GM12878 (cell line): ENCODE measurements at regions not wholly inside any gene's neighbourhood (a gene's known extent, or its start where the extent isn't known, plus 50 kb on each side); places are given as distances from the start of the nearest gene placed in this dataset.

ENCODE experiments used
- ATAC-seq: fragments of 200-7000 bp; cut with Tn5 transposase; 3 replicates; pipeline ENCODE4 v1.9.1; 2020; ENCODE audit warnings: mild to moderate bottlenecking, moderate library complexity
- BruUV-seq: library from RNA; stranded (reverse); fragments of 400-500 nt; replicated peaks from 2 replicates; lab custom pipeline; 2021; lab: Mats Ljungman, UMichigan
- CTCF ChIA-PET: fragments of 300-600 bp; sonication (Branson Sonifier 250); formaldehyde crosslinking; extraction: SDS; loops from one replicate; lab custom pipeline; 2021; ENCODE audit warnings: inconsistent platforms; lab: Yijun Ruan, JAX
- POLR2A ChIA-PET: fragments of 350-600 bp; formaldehyde crosslinking; extraction: SDS; loops from one replicate; lab custom pipeline; 2021; ENCODE audit warnings: inconsistent platforms; lab: Charles Lee
- RAD21 ChIA-PET: fragments of 300-600 bp; sonication (Branson Sonifier 250); formaldehyde crosslinking; loops from one replicate; lab custom pipeline; 2023; ENCODE audit warnings: antibody characterized with exemption; ENCODE audit not compliant: unreplicated experiment; lab: Charles Lee
- SMC1A ChIA-PET: fragments of 300-600 bp; sonication (Branson Sonifier 250); formaldehyde crosslinking; loops from one replicate; lab custom pipeline; 2023; ENCODE audit not compliant: unreplicated experiment, uncharacterized antibody; lab: Charles Lee
- DNase-seq: peaks from one replicate; pipeline ENCODE4 v3.0.0-alpha.2; 2011; ENCODE audit warnings: low read depth, low spot score
- FAIRE-seq: peaks from 3 replicates; lab custom pipeline; 2011; peaks lifted over from hg19 to GRCh38; lab: Jason Lieb, UNC
- H2AFZ ChIP-seq: 2 replicates; pipeline ENCODE4 v1.6.0; 2011; ENCODE audit warnings: low read depth, low read length, control low read depth; ENCODE audit not compliant: control insufficient read depth
- H3K27ac ChIP-seq: 2 replicates; pipeline ENCODE4 v1.5.1; 2011; ENCODE audit warnings: control low read depth; ENCODE audit not compliant: control insufficient read depth, insufficient read depth
- H3K27me3 ChIP-seq, 2 experiments: replicated peaks in 1 of 2; 2 replicates each; pipeline versions ENCODE4 v1.6.0 to v1.6.1; 2011; ENCODE audit warnings: low read length in 1 of 2; ENCODE audit not compliant: control insufficient read depth in 2 of 2, insufficient read depth in 2 of 2
- H3K36me3 ChIP-seq, 2 experiments: 2 replicates each; pipeline ENCODE4 v1.5.1; 2011; ENCODE audit warnings: low read length in 1 of 2; ENCODE audit not compliant: control insufficient read depth in 2 of 2, insufficient read depth in 2 of 2
- H3K4me1 ChIP-seq: 2 replicates; pipeline ENCODE4 v1.6.1; 2011; ENCODE audit warnings: mild to moderate bottlenecking, low read length, moderate library complexity, mixed read lengths; ENCODE audit not compliant: control insufficient read depth, insufficient read depth
- H3K4me2 ChIP-seq: 2 replicates; pipeline ENCODE4 v1.6.0; 2011; ENCODE audit warnings: control low read depth; ENCODE audit not compliant: control insufficient read depth, insufficient read depth
- H3K4me3 ChIP-seq: fragments of 200-600 bp; sonication (generic); 2 replicates; pipeline ENCODE4 v1.5.1; 2016
- H3K79me2 ChIP-seq: 2 replicates; pipeline ENCODE4 v1.6.0; 2011; ENCODE audit warnings: low read length; ENCODE audit not compliant: control insufficient read depth, insufficient read depth
- H3K9ac ChIP-seq: 2 replicates; pipeline ENCODE4 v1.8.0; 2011; ENCODE audit warnings: low read length, control low read depth, mixed read lengths; ENCODE audit not compliant: control insufficient read depth, insufficient read depth
- H3K9me3 ChIP-seq: replicated peaks from 3 replicates; pipeline ENCODE4 v1.5.1; 2011; ENCODE audit warnings: mild to moderate bottlenecking, low read length; ENCODE audit not compliant: control insufficient read depth, insufficient read depth
- H4K20me1 ChIP-seq: 2 replicates; pipeline ENCODE4 v1.6.0; 2011; ENCODE audit not compliant: control insufficient read depth, insufficient read depth
- CBX3 ChIP-seq: fragments of 200-600 bp; sonication (generic); IDR thresholded peaks from 2 replicates; pipeline ENCODE4 v1.6.1; 2016; ENCODE audit warnings: low read depth, borderline replicate concordance
- CEBPB ChIP-seq, 2 experiments: fragments of 150-350 bp in 1 of 2; IDR thresholded peaks; 2 replicates each; pipeline ENCODE4 v1.6.1; 2012 to 2014; ENCODE audit warnings: low read depth in 2 of 2, low read length in 2 of 2, borderline replicate concordance in 1 of 2, inconsistent platforms in 1 of 2
- ETV6 ChIP-seq, 2 experiments: fragments of 450-650 bp in 1 of 2; IDR thresholded peaks in 1 of 2; conservative IDR thresholded peaks in 1 of 2; 2 replicates each; pipeline ENCODE4 v1.6.1; 2014; ENCODE audit warnings: antibody characterized with exemption in 1 of 2, borderline replicate concordance in 1 of 2, low read depth in 1 of 2, mild to moderate bottlenecking in 1 of 2, moderate library complexity in 1 of 2
- LARP7 ChIP-seq: fragments of 450-650 bp; IDR thresholded peaks from 2 replicates; pipeline ENCODE4 v1.6.1; 2017; ENCODE audit warnings: mild to moderate bottlenecking
- MTA2 ChIP-seq: fragments of 450-650 bp; IDR thresholded peaks from 2 replicates; pipeline ENCODE4 v1.6.1; 2016; ENCODE audit warnings: low read depth, mild to moderate bottlenecking, moderate library complexity
- MYC ChIP-seq: IDR thresholded peaks from 2 replicates; pipeline ENCODE4 v1.6.1; 2011; ENCODE audit warnings: mild to moderate bottlenecking, low read length, moderate library complexity, inconsistent platforms; ENCODE audit not compliant: insufficient read depth, insufficient replicate concordance, insufficient read length, severe bottlenecking
- NRF1 ChIP-seq: conservative IDR thresholded peaks from 2 replicates; pipeline ENCODE4 v1.6.1; 2011; ENCODE audit warnings: mild to moderate bottlenecking, low read depth, low read length, improper control_type of control experiment
- PAX8 ChIP-seq: fragments of 450-650 bp; IDR thresholded peaks from 2 replicates; pipeline ENCODE4 v1.6.1; 2017; ENCODE audit warnings: mild to moderate bottlenecking, moderate library complexity
- SREBF1 ChIP-seq: IDR thresholded peaks from 2 replicates; pipeline ENCODE4 v1.6.1; 2012; ENCODE audit warnings: mild to moderate bottlenecking, low read length
- WGBS: methylation state at CpG from one replicate; pipeline ENCODE4 v1.1.6; 2016; ENCODE audit warnings: low lambda C conversion rate; ENCODE audit not compliant: insufficient replicate concordance, insufficient coverage; ENCODE audit errors: missing lambda C conversion rate; 5-methylcytosine and 5-hydroxymethylcytosine counted together
- in situ Hi-C: fragments of 300-500 bp; cut with MboI; formaldehyde crosslinking; loops from 9 replicates; pipeline ENCODE4 v1.14.3; 2018; ENCODE audit warnings: mixed read lengths
- intact Hi-C: fragments of 100-400 bp; cut with micrococcal nuclease; formaldehyde crosslinking; loops from one replicate; pipeline ENCODE4 v1.14.2; 2022; ENCODE audit not compliant: unreplicated experiment
- TF ChIP-seq, protein P1 (sequence below): IDR thresholded peaks from 2 replicates; pipeline ENCODE4 v1.6.1; 2011; ENCODE audit warnings: borderline replicate concordance, low read depth, mild to moderate bottlenecking, moderate library complexity, low read length; ENCODE audit not compliant: insufficient read depth, poor library complexity, severe bottlenecking
- TF ChIP-seq, protein P2 (sequence below): IDR thresholded peaks from 2 replicates; pipeline ENCODE4 v1.6.1; 2012; ENCODE audit warnings: improper control_type of control experiment, low read depth, low read length; ENCODE audit not compliant: insufficient replicate concordance

DNA sequence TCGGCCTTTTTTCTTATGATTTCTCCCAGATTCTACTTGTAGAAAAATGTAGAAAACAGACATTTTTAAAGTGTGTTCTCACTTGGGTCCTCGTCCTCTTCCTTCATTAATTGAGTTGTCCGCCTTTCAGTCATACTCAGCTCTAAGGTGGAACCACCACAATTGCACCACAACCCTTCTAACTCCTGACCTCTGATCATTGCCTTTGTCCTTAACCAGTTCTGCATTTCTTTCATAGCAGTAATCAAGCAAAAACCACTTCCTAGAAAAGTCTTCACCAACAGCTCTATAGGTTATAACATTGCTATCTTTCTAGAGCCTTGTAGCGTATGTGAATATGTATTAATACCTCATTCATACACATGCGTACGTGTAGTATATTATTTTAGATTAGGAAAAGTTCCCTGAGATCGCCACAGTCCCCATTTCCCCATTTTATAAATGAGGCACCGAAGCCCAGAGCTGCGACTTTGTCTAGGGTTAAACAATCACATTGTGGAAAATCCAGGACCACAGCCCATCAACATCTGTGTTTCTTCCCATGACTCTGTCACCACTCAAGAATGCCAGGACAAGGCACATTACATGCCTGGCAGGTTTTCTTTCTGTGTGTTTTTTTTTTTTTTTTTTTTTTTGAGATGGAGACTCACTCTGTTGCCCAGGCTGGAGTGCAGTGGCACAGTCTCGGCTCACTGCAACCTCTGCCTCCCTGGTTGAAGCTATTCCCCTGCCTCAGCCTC, 175.5 kb downstream of the BTBD3 start:
- CTCF ChIA-PET = interaction anchor here (0.6 to 1.3 kb wide), 2 partner anchors 24 to 181 kb away, joined by 4 read pairs; no protein-coding TSS in a partner anchor
- H3K9me3 ChIP-seq = no peaks in the 10 kb centered on the region
- SMC1A ChIA-PET = interaction anchor here (0.7 to 1.4 kb wide), 2 partner anchors 72 to 96 kb away, joined by 3 read pairs; no protein-coding TSS in a partner anchor
- TF ChIP-seq ETV6 (conservative IDR thresholded peaks at IDR 0.05 in 1 of 2, IDR thresholded peaks at IDR 0.05 in 1 of 2; ENCODE audit: borderline replicate concordance in 1 of 2, low read depth in 1 of 2) (no peak), CEBPB (IDR thresholded peaks at IDR 0.05; ENCODE audit: borderline replicate concordance in 1 of 2, low read depth in 2 of 2, low read length in 2 of 2) (no peak), NRF1 (no peak), LARP7 (no peak), MYC (no peak), PAX8 (no peak), CBX3 (no peak), SREBF1 (no peak), MTA2 (no peak)
- TF ChIP-seq, protein P1, sequence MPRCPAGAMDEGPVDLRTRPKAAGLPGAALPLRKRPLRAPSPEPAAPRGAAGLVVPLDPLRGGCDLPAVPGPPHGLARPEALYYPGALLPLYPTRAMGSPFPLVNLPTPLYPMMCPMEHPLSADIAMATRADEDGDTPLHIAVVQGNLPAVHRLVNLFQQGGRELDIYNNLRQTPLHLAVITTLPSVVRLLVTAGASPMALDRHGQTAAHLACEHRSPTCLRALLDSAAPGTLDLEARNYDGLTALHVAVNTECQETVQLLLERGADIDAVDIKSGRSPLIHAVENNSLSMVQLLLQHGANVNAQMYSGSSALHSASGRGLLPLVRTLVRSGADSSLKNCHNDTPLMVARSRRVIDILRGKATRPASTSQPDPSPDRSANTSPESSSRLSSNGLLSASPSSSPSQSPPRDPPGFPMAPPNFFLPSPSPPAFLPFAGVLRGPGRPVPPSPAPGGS = no peak
- TF ChIP-seq, protein P2, sequence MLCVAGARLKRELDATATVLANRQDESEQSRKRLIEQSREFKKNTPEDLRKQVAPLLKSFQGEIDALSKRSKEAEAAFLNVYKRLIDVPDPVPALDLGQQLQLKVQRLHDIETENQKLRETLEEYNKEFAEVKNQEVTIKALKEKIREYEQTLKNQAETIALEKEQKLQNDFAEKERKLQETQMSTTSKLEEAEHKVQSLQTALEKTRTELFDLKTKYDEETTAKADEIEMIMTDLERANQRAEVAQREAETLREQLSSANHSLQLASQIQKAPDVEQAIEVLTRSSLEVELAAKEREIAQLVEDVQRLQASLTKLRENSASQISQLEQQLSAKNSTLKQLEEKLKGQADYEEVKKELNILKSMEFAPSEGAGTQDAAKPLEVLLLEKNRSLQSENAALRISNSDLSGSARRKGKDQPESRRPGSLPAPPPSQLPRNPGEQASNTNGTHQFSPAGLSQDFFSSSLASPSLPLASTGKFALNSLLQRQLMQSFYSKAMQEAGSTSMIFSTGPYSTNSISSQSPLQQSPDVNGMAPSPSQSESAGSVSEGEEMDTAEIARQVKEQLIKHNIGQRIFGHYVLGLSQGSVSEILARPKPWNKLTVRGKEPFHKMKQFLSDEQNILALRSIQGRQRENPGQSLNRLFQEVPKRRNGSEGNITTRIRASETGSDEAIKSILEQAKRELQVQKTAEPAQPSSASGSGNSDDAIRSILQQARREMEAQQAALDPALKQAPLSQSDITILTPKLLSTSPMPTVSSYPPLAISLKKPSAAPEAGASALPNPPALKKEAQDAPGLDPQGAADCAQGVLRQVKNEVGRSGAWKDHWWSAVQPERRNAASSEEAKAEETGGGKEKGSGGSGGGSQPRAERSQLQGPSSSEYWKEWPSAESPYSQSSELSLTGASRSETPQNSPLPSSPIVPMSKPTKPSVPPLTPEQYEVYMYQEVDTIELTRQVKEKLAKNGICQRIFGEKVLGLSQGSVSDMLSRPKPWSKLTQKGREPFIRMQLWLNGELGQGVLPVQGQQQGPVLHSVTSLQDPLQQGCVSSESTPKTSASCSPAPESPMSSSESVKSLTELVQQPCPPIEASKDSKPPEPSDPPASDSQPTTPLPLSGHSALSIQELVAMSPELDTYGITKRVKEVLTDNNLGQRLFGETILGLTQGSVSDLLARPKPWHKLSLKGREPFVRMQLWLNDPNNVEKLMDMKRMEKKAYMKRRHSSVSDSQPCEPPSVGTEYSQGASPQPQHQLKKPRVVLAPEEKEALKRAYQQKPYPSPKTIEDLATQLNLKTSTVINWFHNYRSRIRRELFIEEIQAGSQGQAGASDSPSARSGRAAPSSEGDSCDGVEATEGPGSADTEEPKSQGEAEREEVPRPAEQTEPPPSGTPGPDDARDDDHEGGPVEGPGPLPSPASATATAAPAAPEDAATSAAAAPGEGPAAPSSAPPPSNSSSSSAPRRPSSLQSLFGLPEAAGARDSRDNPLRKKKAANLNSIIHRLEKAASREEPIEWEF = no peak
- TF ChIP-seq, all 136 proteins: peak for 0
- DNase-seq (no peak), ATAC-seq (no peak), FAIRE-seq (no peak)
- no peaks in the 10 kb centered on the region for H3K4me1 ChIP-seq
- ChIA-PET RAD21 (interaction anchor here (0.6 to 1.0 kb wide), 2 partner anchors 10 to 118 kb away, joined by 3 to 4 read pairs; no protein-coding TSS in a partner anchor), POLR2A (no interaction called here)
- no peaks in the 10 kb centered on the region for H4K20me1 ChIP-seq
- no peak overlapping the region for H2AFZ ChIP-seq
- no TSS peak for BruUV-seq
- no peaks in the 10 kb centered on the region for H3K36me3 ChIP-seq
- no peak overlapping the region for H3K4me2 ChIP-seq
- H3K9ac ChIP-seq = no peak overlapping the region
- no peak overlapping the region for H3K27ac ChIP-seq
- WGBS = 39% methylated on average over 10 of the region's 10 CpGs
- H3K27me3 ChIP-seq = no peaks in the 10 kb centered on the region
- no peak overlapping the region for H3K4me3 ChIP-seq
- intact Hi-C loops = no loop called here
- H3K79me2 ChIP-seq = no peaks in the 10 kb centered on the region
- in situ Hi-C loops = no loop called here
